Activated CD8-positive, alpha-beta T cell treated with anti-CD3 and anti-CD28 coated beads for 36 hours (primary cell): ENCODE measurements at regions not wholly inside any gene's neighbourhood (a gene's known extent, or its start where the extent isn't known, plus 50 kb on each side); places are given as distances from the start of the nearest gene placed in this dataset.

Experiments
- ATAC-seq: fragments of 200-7000 bp; cut with Tn5 transposase; one replicate; pipeline ENCODE4 v1.10.0; 2021; ENCODE audit warnings: mild to moderate bottlenecking, moderate library complexity
- CTCF ChIA-PET: fragments of 350-600 bp; sonication (Branson Sonifier 250); formaldehyde crosslinking; loops from one replicate; lab custom pipeline; 2021; ENCODE audit warnings: antibody characterized with exemption; lab: Charles Lee
- POLR2A ChIA-PET: fragments of 350-600 bp; sonication (Branson Sonifier 250); formaldehyde crosslinking; loops from one replicate; lab custom pipeline; 2021; ENCODE audit warnings: antibody characterized with exemption; lab: Charles Lee
- DNase-seq: peaks from one replicate; pipeline ENCODE4 v3.0.0-alpha.2; 2020
- H3K27ac Mint-ChIP-seq: one replicate; pipeline ENCODE4 v1.8.0; 2021; ENCODE audit warnings: mild to moderate bottlenecking, mixed read lengths
- H3K27me3 Mint-ChIP-seq: one replicate; pipeline ENCODE4 v1.8.0; 2021; ENCODE audit warnings: mixed read lengths
- H3K36me3 Mint-ChIP-seq: one replicate; pipeline ENCODE4 v1.8.0; 2021; ENCODE audit warnings: low read depth, mixed read lengths
- H3K4me1 Mint-ChIP-seq: one replicate; pipeline ENCODE4 v1.8.0; 2021; ENCODE audit warnings: low read depth, mixed read lengths
- H3K4me3 Mint-ChIP-seq: one replicate; pipeline ENCODE4 v1.8.0; 2021; ENCODE audit warnings: mild to moderate bottlenecking, moderate library complexity, mixed read lengths
- H3K9me3 Mint-ChIP-seq: one replicate; pipeline ENCODE4 v1.8.0; 2021; ENCODE audit warnings: mixed read lengths
- CTCF ChIP-seq: fragments of 200-600 bp; IDR thresholded peaks from one replicate; pipeline ENCODE4 v1.8.0; 2022; ENCODE audit warnings: antibody characterized with exemption, mild to moderate bottlenecking
- intact Hi-C: fragments of 100-400 bp; cut with micrococcal nuclease; formaldehyde crosslinking; loops from one replicate; pipeline ENCODE4 v1.10.0; 2022

- Mint-ChIP-seq H3K4me3 (no peak overlapping the region), H3K4me1 (peaks cover 16% of the 10 kb centered on the region), H3K27me3 (no peaks in the 10 kb centered on the region), H3K27ac (no peak overlapping the region), H3K9me3 (peaks cover 1% of the 10 kb centered on the region), H3K36me3 (no peaks in the 10 kb centered on the region)
- ChIA-PET CTCF (no interaction called here), POLR2A (no interaction called here)
- ATAC-seq, result no peak
- DNase-seq, result no peak
- no peak for TF ChIP-seq CTCF
- intact Hi-C loops, result no loop called here
Observed at GRCh38 chr14:61643555-61643954, 51.8 kb upstream of the HIF1A start.

- intact Hi-C loops, result no loop called here
- ChIA-PET POLR2A (no interaction called here), CTCF (no interaction called here)
- no peak for ATAC-seq
- peaks cover 20% of the 10 kb centered on the region for H3K4me1 Mint-ChIP-seq
- H3K27ac Mint-ChIP-seq, result no peak overlapping the region
- H3K27me3 Mint-ChIP-seq, result no peaks in the 10 kb centered on the region
- TF ChIP-seq CTCF, result no peak
- no peak overlapping the region for H3K4me3 Mint-ChIP-seq
- no peaks in the 10 kb centered on the region for H3K36me3 Mint-ChIP-seq
- H3K9me3 Mint-ChIP-seq, result peaks cover 1% of the 10 kb centered on the region
- DNase-seq, result no peak
Observed at GRCh38 chr14:61644175-61644574, 51.1 kb upstream of the HIF1A start.

DNA sequence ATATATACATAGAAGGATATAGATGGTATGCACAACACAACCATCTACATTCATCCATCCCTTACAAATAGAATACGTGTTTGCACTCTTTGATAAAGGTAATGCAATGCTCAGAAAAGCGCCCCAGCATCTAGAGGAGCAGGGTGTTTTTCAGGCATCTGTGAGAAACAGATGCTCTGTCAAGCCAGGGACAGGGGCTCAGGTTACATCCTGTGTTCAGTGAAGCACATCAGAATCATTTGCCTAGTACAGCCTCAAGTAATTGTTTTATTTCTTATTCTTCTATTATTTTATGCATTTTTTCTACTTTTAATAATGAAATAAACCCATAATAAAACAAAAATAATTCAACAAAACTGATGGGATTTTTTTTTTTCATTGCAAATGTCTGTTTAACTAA is 50.5 kb upstream of the HIF1A start:
- CTCF ChIA-PET, result no interaction called here

DNA sequence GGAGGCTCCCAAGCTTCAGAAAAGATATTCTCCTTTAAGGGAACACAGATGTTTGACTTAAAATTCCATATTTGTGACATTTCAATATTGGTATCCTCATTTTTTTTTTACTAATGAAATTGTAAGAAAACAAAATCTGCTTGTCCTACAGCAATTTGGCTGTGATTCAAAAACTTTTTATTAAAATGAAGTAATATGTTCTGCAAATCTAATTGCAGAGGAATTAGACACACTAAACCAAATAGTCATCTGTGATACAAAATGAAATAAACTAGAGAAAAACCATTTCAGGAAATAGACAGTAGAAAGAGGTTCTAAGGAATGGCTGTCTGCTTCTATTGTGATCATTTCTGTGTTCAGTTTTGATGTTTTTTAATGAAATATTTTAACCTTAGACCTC is 50.1 kb upstream of the HIF1A start:
- TF ChIP-seq CTCF, result no peak
- no peak overlapping the region for H3K27ac Mint-ChIP-seq
- intact Hi-C loops, result no loop called here

More for the DNA sequence above, 50.5 kb upstream of the HIF1A start:
- TF ChIP-seq CTCF, result no peak
- H3K27ac Mint-ChIP-seq, result no peak overlapping the region
- no peaks in the 10 kb centered on the region for H3K36me3 Mint-ChIP-seq
- DNase-seq (no peak), ATAC-seq (no peak)
- POLR2A ChIA-PET, result no interaction called here
- no peak overlapping the region for H3K4me3 Mint-ChIP-seq
- H3K4me1 Mint-ChIP-seq, result peaks cover 24% of the 10 kb centered on the region
- no peaks in the 10 kb centered on the region for H3K27me3 Mint-ChIP-seq
- peaks cover 1% of the 10 kb centered on the region for H3K9me3 Mint-ChIP-seq
- intact Hi-C loops, result no loop called here

More for the DNA sequence above, 50.1 kb upstream of the HIF1A start:
- CTCF ChIA-PET, result no interaction called here
- Mint-ChIP-seq H3K4me1 (peaks cover 24% of the 10 kb centered on the region), H3K9me3 (peaks cover 1% of the 10 kb centered on the region), H3K36me3 (no peaks in the 10 kb centered on the region), H3K4me3 (no peak overlapping the region), H3K27me3 (no peaks in the 10 kb centered on the region)
- ATAC-seq, result no peak
- no peak for DNase-seq
- POLR2A ChIA-PET, result no interaction called here
